ENCODE measurements at regions not wholly inside any gene's neighbourhood (a gene's known extent, or its start where the extent isn't known, plus 50 kb on each side); places are given as distances from the start of the nearest gene placed in this dataset.
"Not testable (repeated sequence)": the region's sequence is repeated elsewhere in the genome, so short reads cannot be mapped to it uniquely, and the experiment has no call there.

DNA sequence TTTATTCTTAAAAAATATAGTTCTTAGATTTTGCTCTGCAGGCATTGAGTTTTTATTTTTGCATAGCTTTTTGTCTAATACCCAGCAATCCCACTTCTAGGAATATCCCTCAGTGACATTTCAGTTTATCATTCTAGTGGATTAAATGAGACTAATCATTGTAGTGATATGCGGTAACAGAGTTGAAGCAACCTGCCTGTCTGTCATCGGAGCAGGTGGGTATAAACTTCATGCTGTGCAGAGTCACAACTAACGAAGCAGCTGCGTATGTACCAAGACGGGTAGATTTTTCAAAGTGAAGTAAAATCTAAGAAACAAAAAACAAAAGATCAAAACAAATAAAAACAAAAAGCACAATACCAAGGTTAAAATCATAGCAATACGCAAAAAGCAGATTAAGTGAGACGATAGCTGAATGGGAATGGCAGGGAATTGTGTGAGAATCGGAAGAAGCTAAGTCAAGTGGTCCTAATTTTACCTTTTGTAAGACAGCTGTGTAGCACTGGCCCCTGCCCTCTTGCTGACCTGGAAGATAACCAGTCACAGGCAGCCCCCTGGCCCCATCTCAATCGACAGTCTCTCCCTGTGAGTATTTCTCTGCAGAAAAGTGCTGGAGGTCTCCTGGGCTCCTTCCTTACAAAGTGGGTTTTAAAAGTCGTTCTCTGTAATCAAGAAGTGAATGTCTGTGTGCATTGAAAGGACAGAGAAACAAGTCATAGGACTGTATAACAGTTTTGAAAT lies 169.2 kb downstream of the OR2B2 start:
- DNase-seq (ENCODE audit: low read depth): no peak

DNA sequence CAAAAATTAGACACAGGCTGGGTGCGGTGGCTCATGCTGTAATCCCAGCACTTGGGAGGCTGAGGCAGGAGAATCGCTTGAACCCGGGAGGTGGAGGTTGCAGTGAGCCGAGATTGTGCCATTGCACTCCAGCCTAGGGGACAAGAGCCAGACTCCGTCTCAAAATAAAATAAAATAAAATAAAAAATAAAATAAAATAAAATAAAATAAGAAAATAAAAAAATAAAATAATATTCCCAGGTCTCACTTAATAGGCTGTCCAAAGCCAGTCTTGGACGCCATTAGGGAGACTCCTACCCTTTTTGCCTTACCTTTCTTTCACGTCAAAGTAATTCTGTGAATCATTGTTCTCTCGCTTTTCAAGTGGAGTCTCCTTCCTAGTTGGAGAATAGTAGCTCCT lies 172.3 kb downstream of the OR2B2 start:
- DNase-seq (ENCODE audit: low read depth): not testable (repeated sequence)

DNA sequence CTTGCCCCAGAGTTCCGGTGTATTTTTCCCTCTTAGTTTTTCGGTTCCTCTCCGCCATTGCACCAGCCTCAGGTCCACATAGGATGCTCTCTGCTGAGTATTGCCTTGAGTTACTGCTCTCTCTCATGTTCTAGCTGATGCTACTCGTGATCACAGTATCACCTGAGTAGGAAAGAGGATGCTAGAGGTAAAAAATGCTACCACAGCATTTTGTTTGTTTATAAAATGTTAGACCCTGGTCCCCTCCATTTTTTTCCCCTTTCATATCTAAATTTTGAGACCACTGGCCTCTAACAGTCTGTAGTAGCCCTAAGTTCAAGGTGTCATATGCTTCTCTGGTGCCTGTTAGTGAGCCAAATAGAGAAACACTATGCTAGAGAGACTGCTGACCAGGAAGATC lies 175.5 kb downstream of the OR2B2 start:
- no peak for DNase-seq (ENCODE audit: low read depth)

DNA sequence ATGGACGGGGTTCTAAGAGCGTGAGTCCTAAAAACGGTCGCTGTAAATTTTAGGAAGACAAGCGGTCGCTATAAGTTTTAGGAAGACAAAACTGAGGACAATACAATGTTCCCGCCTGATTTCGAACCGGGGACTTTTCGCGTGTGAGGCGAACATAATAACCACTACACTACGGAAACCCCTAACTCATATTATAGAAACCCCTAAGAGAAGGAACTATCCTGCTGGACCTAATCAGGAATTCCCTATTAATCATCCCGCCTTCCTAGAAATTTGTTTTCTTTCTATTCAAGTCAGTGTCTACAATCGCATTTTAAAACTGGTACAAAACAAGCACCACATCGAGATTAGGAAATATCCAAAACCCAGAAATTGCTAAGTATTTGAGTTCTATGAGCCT lies 183.8 kb downstream of the OR2B2 start:
- no peak for DNase-seq (ENCODE audit: low read depth)

DNA sequence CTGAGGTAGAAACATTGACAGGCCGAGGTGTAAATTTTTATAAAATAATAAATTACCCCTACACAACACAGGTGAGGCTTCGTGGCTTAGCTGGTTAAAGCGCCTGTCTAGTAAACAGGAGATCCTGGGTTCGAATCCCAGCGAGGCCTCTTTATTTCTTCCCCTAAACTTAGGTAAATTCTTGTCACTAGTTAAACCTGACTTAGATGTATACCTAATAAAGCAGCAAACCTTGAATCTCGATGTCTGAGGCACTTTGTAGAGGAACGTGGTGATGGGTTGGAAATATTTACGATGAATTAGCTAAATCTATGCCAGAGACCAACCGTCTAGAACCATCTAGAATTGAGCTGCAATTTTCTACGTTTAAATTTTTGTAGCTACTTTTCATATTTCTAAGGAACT lies 185.6 kb downstream of the OR2B2 start:
- DNase-seq (ENCODE audit: low read depth): no peak

DNA sequence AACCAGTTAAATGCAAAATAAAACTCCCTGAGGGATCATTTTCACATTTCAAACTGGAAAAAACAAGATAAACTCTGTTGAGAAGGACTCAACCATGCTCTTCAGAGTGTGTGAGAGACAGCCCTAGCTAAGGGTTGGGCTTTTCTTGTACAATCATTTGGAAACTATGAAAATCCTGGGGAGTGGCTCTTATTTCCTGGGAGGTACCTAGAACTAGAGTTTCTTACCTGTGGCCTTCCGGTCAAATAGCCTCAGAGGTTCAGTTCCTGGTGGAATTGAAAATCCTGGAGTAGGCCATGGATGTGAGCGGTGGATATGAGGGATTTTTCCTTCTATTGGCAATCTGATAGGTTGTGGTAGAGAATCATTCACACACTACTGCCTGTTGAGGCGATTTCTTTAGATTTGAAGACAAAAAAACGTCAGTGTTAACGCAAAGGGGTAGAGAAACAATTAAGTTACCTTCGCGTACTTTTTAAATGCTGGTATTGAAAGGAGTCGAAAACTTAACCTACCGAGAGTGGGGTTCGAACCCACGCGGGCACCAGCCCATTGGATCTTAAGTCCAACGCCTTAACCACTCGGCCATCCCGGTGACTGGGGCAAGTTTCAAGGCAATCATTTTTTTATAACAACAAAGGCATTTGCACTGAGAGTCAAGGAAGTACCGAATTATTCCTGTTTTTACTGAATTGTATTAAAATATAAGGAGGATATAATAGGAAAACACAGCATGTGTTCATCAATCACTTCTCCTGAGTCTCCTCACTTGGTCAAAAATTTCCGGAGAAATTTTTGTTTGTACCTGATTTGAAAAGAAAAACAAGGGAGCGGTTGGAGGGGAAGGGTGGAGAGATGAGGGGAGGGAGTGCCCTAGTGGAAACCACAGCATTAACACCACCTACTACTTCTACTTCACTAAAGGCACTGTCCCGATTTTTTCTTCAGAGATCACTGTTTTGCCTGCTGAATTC lies 191.3 kb downstream of the OR2B2 start:
- DNase-seq (ENCODE audit: low read depth): no peak

DNA sequence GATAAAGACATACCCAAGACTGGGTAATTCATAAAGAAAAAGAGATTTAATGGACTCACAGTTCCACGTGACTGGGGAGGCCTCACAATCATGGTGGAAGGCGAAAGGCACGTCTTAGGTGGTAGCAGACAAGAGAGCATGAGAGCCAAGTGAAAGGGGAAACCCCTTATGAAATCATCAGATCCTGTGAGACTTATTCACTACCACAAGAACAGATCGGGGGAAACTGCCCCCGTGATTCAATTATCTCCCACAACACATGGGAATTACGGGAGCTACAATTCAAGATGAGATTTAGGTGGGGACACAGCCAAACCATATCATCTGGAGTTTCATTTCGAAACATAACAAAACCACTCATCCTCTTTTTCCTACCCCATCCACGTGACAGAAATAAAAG lies 193.2 kb downstream of the OR2B2 start:
- not testable (repeated sequence) for DNase-seq (ENCODE audit: low read depth)

DNA sequence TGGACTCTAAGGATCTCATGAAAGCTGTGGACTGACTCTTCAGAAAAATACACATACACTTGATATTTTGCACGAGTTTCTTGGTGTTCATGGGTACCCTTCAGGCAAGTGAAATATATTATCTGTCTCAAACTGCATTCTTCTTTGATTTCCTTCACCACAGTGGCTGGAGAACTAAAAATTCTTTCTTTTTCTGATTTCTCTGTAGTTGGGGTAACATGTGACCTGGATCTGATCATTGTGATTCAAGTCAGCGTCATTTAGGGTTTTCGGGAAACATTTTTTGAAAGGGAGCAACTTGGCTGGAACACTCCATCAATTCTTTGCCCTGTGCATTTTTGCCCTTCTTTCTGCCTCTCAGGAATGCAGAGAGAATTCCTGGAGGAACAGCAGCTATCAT lies 205.8 kb downstream of the OR2B2 start:
- DNase-seq (ENCODE audit: low read depth): no peak

DNA sequence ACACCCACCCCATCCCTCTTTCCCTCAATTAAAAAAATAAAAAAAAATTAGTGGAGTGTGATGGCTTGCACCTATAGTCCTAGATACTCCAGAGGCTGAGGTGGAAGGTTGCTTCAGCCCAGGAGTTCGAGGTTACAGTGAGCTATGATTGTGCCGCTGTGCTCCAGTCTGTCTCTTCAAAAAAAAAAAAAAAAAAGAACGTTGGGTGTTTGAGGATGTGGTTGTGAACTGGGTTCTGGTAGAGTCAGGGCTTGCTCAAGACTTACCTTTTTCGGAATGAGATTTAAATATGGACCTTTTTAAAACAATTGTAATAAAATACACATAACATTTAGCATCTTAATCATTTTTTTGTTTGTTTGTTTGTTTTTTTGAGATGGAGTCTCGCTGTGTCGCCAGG lies 211.9 kb downstream of the OR2B2 start:
- DNase-seq (ENCODE audit: low read depth): no peak

DNA sequence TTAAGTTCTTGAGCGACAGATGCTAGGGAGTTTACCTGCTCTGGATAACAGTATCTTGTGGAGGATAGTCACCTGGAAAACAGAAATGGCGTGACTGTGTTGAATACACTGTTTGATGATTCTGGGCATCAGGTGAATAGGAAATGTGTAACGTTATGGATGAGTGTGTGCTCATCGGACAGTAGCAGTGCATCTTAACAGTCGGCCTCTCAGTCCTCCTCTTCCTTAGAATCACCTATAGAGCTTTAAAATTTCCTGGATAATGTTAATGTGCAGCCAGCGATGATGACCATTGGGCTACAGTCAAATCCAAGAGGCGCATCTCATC lies 217.7 kb downstream of the OR2B2 start:
- DNase-seq (ENCODE audit: low read depth): no peak

DNA sequence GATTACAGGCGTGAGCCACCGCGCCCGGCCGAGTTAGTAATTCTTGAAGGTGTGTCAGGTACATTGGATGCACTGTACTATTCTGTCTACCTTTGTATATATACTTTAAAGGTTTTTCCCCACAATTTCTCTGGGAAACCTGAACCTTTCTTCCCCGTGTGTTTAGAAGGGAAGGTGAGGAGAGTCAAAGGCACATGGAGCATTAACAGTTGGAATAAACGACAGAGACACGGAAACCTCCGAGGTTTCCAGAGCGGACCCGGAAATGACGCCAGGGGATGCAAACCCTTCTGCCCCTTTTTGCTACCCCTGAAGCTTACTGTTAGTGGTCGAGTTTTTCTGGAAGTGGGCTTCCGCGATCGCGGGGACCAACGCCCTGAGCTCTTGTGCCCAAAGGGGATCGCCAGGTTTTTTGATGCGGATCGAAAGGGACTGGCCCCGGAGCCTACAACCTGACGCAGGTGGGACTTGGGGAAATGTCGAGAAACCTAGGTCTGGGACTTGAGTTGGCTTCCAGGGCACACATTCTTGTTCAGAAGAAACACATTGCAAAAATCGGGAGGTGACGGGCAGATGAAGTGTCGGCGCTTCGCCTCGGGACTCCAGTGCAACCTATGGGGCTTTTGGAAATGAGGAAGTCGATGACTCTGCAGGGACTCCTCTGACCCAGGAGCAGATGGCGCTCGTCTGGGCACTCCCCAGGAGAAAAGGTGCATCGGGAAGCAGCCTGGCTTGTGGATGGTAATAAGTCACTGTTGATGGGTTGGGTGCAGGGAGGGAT lies 218.2 kb downstream of the OR2B2 start:
- no peak for DNase-seq (ENCODE audit: low read depth)

DNA sequence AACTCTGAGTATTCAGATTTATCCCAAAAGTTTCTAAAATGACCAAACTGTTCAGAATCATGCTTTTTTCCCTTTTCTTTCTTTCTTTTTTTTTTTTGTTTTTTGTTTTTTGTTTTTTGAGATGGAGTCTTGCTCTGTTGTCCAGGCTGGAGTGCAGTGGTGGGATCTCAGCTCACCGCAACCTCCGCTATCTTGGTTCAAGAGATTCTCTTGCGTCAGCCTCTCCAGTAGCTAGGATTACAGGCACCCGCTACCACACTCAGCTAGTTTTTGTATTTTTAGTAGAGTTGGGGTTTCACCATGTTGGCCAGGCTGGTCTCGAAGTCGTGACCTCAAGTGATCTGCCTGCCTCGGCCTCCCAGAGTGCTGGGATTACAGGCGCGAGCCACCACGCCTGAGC lies 219.2 kb upstream of the ZNF184 start:
- not testable (repeated sequence) for DNase-seq (ENCODE audit: low read depth)

DNA sequence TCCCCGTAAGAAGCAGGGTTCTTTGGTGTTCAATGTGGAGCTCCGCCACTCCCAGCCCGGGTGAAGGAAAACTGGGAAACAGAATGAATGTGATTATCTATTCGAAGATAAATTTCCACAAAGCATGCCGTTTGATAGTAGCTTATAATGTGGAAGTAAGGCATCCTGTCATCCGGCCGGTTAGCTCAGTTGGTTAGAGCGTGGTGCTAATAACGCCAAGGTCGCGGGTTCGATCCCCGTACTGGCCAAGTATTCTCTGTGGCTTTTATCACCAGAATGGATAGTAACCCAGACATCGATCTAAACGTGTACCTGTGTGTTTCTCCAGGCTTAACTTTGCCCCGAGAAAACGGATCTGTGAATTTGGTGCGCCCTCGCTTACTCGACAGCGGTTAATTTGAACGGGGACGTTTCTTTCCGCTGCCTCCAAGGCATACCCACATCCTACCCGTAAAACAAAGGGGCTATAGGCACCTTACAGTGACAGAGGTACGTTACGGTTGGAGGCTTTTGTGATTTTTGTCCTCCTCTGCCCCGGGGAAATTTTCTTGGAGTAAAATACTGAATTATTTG lies 215.2 kb upstream of the ZNF184 start:
- DNase-seq (ENCODE audit: low read depth): peak; percentile 84

DNA sequence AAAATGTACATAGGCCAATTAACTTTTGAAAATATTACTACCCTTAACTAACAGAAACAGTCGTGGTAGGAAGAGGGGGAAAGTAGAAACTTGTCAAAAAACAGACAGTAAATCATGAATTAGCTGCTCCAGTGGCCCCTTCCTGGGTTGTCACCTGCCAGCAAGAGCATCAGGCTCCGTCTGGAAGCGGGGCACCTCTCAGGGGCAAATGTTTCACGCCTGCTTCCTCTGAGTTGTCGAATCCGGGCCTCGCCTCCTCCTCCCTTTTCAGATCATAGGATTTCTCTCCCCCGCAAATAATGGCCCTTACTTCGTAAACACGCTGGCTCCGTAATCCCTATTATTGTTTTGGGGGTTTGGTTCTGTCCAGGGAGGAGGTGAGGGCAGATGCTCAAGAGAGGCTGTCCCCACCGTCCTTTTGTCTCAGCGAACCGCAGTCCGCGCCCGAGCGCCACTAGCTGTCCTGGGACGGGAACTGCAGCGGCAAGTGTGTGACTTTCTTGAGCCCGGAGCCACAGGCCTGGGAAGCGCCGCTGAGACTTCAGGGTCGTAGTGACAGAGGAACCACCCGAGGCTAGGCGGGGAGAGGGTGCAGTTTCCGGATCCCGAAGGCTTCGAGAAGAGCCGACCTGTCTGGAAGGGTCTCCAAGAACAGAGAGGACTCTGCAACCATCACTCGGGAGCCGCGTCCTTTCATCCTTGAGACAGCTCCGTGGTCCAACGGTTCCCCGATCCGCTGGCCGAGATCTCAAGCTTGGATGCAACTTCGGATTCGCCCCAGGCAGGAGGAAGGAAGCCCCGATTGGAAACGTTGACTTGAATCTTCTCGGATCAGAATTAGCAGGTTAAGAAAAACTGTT lies 214.5 kb upstream of the ZNF184 start:
- peak; percentile 85 for DNase-seq (ENCODE audit: low read depth)

DNA sequence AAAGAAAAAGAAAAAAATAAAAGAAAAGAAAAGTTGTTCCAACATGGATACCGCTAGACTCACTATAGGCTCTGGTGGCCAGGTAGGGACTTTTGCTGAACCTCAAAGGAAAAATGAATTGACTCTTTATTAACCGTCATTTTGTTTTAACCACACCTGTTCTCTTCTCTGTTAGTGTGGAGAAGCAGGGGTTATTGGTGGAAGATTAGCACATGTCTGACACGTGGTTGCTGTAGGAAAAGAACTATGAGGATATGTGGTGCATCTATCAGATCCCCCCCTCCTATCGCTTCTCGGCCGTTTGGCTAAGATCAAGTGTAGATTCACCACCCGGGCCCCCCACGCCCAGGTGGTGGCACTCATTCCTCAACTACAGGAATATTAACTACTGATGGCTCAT lies 212.4 kb upstream of the ZNF184 start:
- no peak for DNase-seq (ENCODE audit: low read depth)

DNA sequence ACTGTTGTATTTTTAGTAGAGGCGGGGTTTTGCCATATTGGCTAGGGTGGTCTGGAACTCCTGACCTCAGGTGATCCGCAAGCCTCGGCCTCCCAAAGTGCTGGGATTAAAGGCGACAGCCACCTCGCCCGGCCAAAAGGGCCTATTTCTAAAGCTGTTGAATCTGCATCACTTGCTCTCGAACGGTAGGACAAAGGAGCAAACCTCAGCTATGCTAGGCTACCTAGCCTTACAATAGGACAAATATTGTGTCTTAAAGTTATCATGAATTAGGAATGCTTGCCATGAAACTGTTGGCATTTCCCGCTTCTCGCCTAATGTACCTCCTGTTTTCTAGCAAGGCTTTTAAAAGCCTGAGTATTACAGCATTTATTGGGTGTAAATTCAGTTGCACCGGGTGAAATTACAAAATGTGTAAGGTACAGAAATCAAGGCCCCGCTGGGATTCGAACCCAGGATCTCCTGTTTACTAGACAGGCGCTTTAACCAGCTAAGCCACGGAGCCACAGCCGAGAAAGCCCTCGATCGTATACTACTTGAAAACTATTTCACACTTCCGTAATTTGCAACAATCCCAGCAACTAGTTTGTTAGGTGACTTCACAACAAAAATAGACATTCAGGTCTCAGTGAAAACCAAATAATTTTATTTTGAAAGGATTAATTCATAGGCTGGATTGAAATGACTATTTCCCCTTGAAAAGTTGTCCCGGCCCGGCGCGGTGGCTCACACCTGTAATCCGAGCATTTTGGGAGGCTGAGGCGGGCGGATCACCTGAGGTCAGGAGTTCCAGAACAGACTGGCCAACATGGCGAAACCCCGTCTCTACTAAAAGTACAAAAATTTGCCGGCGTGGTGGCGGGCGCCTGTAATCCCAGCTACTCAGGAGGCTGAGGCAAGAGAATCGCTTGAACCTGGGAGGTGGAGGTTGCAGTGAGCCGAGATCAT lies 211.6 kb upstream of the ZNF184 start:
- DNase-seq (ENCODE audit: low read depth): peak; percentile 38

DNA sequence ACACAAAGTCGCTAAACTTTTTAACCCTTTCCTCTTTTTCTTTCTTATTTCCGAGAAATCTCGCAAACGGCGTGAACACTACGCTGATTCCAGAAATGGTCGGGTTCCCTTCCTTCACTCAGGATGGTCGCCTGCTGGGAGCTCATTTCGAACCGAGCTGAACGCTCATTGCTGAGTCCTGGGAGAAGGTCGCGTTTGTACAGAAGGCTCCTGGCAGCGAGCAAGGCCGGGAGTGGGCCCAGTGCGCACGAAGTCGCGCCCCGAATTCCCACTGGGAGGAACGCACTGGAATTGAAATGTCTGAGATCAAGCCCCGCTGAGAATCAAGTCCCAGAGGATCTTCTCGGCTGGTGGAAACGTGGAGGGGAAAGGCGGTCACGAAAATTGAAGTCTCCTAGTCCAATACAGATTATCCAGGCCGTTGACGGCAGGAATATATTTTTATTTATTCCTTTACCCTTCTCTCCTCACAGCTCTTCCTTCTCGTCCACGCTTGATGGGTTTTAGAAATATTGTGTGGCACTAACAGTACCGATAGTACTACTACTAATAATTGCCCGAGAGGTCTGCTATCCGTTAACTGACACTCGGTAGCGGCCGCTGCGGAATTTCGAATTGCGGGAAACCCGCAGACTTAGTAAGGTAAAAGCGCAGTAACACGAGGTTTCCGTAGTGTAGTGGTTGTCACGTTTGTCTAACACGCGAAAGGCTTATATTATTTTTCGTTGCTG lies 207.2 kb upstream of the ZNF184 start:
- DNase-seq (ENCODE audit: low read depth): no peak

DNA sequence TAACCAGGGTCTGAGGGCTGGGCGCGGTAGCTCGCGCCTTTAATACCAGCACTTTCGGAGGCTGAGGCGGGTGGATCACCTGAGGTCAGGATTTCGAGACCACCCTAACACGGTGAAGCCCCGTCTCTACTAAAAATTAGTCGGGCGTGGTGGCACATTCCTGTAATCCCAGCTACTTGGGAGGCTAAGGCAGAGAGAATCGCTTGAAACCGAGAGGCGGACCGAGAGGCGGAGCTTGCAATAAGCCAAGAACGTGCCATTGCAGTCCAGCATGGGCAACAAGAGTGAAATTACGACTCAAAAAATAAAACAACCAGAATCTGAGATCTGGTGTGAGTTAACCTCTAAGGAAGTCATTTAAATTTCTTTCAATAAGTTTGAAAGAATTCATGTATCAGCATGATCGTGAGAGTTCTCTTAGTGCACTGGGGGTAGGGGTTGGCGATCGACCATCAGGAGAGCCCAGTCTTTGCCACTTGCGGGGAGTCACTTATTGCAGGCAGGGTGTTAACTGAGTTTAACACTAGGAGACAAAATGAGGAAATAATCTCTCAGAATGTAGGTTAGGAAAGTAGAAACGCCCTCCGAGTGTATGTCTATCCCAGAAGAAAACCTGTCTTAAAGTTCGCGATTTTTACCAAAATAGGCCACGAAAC lies 206.5 kb upstream of the ZNF184 start:
- no peak for DNase-seq (ENCODE audit: low read depth)

Data from myocyte (in vitro differentiated cells).